ENCODE measurements at regions not wholly inside any gene's neighbourhood (a gene's known extent, or its start where the extent isn't known, plus 50 kb on each side); places are given as distances from the start of the nearest gene placed in this dataset.

GRCh38 chr4:180292339-180292738 lies 1950.9 kb upstream of the TENM3 start:
- H3K4me1 Mint-ChIP-seq (ENCODE audit: insufficient read depth, unreplicated experiment): peaks cover 5% of the 10 kb centered on the region
- intact Hi-C loops (cut with micrococcal nuclease): no loop called here
- no TSS peak for BruUV-seq (replicated peaks)

DNA sequence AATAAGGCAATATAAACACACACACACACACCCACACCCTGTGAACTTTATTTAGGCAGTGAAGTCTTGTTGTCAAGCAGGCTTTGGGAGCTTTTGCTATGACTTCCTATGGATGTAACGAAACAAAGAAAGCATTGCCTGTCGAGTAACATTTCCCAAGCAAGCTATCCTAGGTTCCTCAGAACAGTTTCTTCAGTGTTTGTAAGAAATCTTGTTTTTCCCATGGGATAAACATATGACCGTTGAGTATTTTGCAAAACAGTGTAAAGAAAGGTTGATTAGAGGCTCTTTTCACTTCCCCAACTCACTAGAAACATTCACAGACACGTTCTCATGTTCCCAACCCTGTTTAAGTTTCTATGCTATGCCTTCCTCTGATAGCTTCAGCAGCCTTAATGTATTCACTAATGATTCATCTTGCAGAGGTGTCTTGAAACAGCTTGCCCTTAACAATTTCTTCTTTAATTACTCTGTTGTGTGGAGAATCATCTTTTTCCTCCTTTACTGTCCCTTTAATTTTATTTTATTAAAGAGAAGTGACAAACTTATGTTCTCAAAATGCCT lies 1947.1 kb upstream of the TENM3 start:
- no peaks in the 10 kb centered on the region for H3K27me3 Mint-ChIP-seq (ENCODE audit: insufficient read depth, unreplicated experiment)
- no peaks in the 10 kb centered on the region for H3K9me3 Mint-ChIP-seq (ENCODE audit: unreplicated experiment)
- intact Hi-C loops (cut with micrococcal nuclease): no loop called here
- no peak overlapping the region for H3K27ac Mint-ChIP-seq (ENCODE audit: low read depth, unreplicated experiment)
- H3K36me3 Mint-ChIP-seq (ENCODE audit: insufficient read depth, unreplicated experiment): no peaks in the 10 kb centered on the region
- POLR2A ChIA-PET: interaction anchor here (0.6 to 0.7 kb wide), 2 partner anchors 28 to 1083 kb away, joined by 3 to 4 read pairs; no protein-coding TSS in a partner anchor
- H3K4me3 Mint-ChIP-seq (ENCODE audit: unreplicated experiment): no peak overlapping the region
- no peak for TF ChIP-seq CTCF (IDR thresholded peaks at IDR 0.05; ENCODE audit: unreplicated experiment)
- BruUV-seq (replicated peaks): no TSS peak
- no peaks in the 10 kb centered on the region for H3K4me1 Mint-ChIP-seq (ENCODE audit: insufficient read depth, unreplicated experiment)
- CTCF ChIA-PET: no interaction called here
- no peak for DNase-seq (ENCODE audit: unreplicated experiment)

More at GRCh38 chr4:180292339-180292738, 1950.9 kb upstream of the TENM3 start:
- Mint-ChIP-seq H3K27me3 (ENCODE audit: insufficient read depth, unreplicated experiment) (no peaks in the 10 kb centered on the region), H3K9me3 (ENCODE audit: unreplicated experiment) (no peaks in the 10 kb centered on the region), H3K36me3 (ENCODE audit: insufficient read depth, unreplicated experiment) (no peaks in the 10 kb centered on the region), H3K27ac (ENCODE audit: low read depth, unreplicated experiment) (no peak overlapping the region), H3K4me3 (ENCODE audit: unreplicated experiment) (no peak overlapping the region)
- ChIA-PET CTCF (interaction anchor here (0.7 kb wide), 2 partner anchors 12 to 434 kb away, joined by 3 read pairs; no protein-coding TSS in a partner anchor), POLR2A (interaction anchor here (0.6 kb wide), 1 partner anchor 118 kb away, joined by 3 read pairs; no protein-coding TSS in a partner anchor)
- no peak for TF ChIP-seq CTCF (IDR thresholded peaks at IDR 0.05; ENCODE audit: unreplicated experiment)
- no peak for DNase-seq (ENCODE audit: unreplicated experiment)

GRCh38 chr4:180304321-180304720 lies 1938.9 kb upstream of the TENM3 start:
- no peaks in the 10 kb centered on the region for H3K27me3 Mint-ChIP-seq (ENCODE audit: insufficient read depth, unreplicated experiment)

GRCh38 chr4:180310616-180311015 lies 1932.6 kb upstream of the TENM3 start:
- POLR2A ChIA-PET: interaction anchor here (0.6 kb wide), 1 partner anchor 1355 kb away, joined by 3 read pairs; no protein-coding TSS in a partner anchor
- no peak overlapping the region for H3K27ac Mint-ChIP-seq (ENCODE audit: low read depth, unreplicated experiment)
- CTCF ChIA-PET: no interaction called here
- no peaks in the 10 kb centered on the region for H3K9me3 Mint-ChIP-seq (ENCODE audit: unreplicated experiment)
- no peaks in the 10 kb centered on the region for H3K36me3 Mint-ChIP-seq (ENCODE audit: insufficient read depth, unreplicated experiment)
- DNase-seq (ENCODE audit: unreplicated experiment): no peak
- H3K27me3 Mint-ChIP-seq (ENCODE audit: insufficient read depth, unreplicated experiment): no peaks in the 10 kb centered on the region
- TF ChIP-seq CTCF (IDR thresholded peaks at IDR 0.05; ENCODE audit: unreplicated experiment): no peak
- BruUV-seq (replicated peaks): no TSS peak
- intact Hi-C loops (cut with micrococcal nuclease): no loop called here
- H3K4me1 Mint-ChIP-seq (ENCODE audit: insufficient read depth, unreplicated experiment): no peaks in the 10 kb centered on the region
- no peak overlapping the region for H3K4me3 Mint-ChIP-seq (ENCODE audit: unreplicated experiment)

More at GRCh38 chr4:180304321-180304720, 1938.9 kb upstream of the TENM3 start:
- H3K4me3 Mint-ChIP-seq (ENCODE audit: unreplicated experiment): no peak overlapping the region
- CTCF ChIA-PET: interaction anchor here (0.7 to 0.9 kb wide), 2 partner anchors 11 to 33 kb away, joined by 3 read pairs; no protein-coding TSS in a partner anchor
- no peaks in the 10 kb centered on the region for H3K4me1 Mint-ChIP-seq (ENCODE audit: insufficient read depth, unreplicated experiment)
- no peaks in the 10 kb centered on the region for H3K9me3 Mint-ChIP-seq (ENCODE audit: unreplicated experiment)
- DNase-seq (ENCODE audit: unreplicated experiment): no peak
- H3K27ac Mint-ChIP-seq (ENCODE audit: low read depth, unreplicated experiment): no peak overlapping the region
- TF ChIP-seq CTCF (IDR thresholded peaks at IDR 0.05; ENCODE audit: unreplicated experiment): no peak
- POLR2A ChIA-PET: no interaction called here
- intact Hi-C loops (cut with micrococcal nuclease): no loop called here
- H3K36me3 Mint-ChIP-seq (ENCODE audit: insufficient read depth, unreplicated experiment): no peaks in the 10 kb centered on the region
- no TSS peak for BruUV-seq (replicated peaks)
